ENCODE measurements at regions not wholly inside any gene's neighbourhood (a gene's known extent, or its start where the extent isn't known, plus 50 kb on each side); places are given as distances from the start of the nearest gene placed in this dataset.
"Not testable (repeated sequence)": the region's sequence is repeated elsewhere in the genome, so short reads cannot be mapped to it uniquely, and the experiment has no call there.

DNA sequence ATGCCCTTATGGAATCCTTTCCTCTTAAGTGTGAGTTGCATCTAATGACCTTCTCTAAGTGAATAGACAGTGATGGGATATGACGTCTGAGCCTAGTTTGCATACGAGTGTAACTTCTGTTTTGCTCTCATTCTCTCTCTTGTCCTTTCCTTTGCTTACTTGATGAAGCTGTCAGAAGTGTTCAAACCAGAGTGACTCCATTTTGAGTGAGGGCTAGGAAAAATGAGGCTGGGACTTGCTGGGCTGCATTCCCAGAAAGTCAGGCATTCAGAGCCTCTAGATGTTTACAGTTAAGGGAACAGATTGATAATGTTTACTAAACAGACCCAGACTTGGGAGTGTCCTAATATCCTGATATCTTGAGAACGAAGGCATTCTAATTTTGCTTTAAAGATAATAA lies 311.2 kb upstream of the SOX4 start:
- in situ Hi-C loops (cut with HindIII; ENCODE audit: low sequenced_read_pairs): not testable (repeated sequence)

- in situ Hi-C loops (cut with HindIII; ENCODE audit: low sequenced_read_pairs): no loop called here
These were observed 309.4 kb upstream of the SOX4 start for GRCh38 chr6:21284166-21284565.

GRCh38 chr6:21284706-21285105 lies 308.8 kb upstream of the SOX4 start:
- in situ Hi-C loops (cut with HindIII; ENCODE audit: low sequenced_read_pairs): no loop called here

DNA sequence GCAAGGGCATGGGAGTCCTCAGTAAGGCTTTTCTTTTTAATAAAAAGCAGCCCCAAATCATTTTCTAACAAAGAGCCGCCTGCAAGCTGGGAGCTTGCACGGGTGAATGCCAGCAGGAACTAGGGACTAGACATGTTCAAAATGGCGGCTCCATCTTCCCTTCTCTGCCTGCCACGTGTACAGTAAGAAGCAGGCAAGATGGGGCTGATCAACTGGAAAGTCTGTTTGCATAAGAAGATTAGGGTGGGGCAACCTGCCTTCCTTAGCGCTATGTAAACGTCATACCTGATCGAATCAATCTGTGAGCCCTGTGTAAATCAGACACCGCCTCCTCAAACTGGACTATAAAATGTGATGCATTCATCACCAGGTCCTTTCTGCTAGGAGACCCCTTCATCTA lies 299.4 kb upstream of the SOX4 start:
- in situ Hi-C loops (cut with HindIII; ENCODE audit: low sequenced_read_pairs): no loop called here

DNA sequence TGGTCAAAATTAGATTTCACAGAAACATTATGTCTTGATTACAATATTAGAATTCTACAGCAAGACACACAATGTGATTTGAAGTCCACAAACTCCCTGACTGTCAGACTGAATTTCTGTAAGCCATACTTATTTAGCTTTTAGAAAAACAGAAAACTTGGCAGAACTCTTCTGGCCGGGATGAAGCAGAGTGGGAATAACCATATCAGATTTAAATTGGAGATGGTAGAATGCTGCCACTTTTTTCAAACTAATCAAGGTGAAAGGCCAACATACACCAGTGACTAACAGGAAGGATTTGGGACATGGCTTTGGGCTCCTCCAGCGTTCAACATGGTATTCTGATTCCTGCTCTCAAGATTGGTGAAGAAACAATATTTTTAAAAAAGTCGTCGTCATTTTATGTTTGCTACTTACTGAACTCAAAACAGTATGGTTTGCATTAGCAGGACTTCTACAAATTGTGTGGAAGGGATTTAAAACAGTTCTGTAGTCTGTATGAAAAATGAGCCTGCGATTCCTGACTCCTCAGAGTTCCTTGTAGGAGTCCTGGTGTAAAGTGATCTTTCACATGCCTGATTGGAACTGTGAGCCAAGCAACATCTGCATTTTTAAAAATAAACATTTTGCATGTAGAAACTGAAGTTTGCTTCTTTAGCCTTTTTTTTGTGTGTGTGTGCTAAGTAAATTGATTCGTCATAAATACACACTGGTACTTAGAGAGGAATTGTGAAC lies 297.9 kb upstream of the SOX4 start:
- in situ Hi-C loops (cut with HindIII; ENCODE audit: low sequenced_read_pairs): no loop called here

GRCh38 chr6:21297665-21298064 lies 295.9 kb upstream of the SOX4 start:
- in situ Hi-C loops (cut with HindIII; ENCODE audit: low sequenced_read_pairs): no loop called here

DNA sequence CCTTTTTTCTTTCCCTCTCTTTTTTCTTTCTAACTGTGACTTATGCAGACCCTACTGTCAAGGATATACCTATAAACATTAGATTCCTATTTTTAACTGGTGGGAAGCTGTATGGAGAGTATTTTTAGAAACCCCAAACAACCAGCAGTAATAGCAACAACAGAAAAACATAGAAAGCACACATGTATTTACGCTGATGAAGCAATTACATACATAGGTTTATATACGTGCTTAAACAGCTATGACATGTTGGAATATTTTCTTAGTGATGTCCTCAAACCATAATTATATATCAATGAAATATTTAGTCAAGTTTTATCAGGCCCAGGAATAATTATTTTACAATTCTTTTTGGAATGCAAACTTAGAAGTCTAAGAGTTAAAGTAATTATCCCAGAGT lies 294.3 kb upstream of the SOX4 start:
- in situ Hi-C loops (cut with HindIII; ENCODE audit: low sequenced_read_pairs): no loop called here

GRCh38 chr6:21300439-21300838 lies 293.1 kb upstream of the SOX4 start:
- in situ Hi-C loops (cut with HindIII; ENCODE audit: low sequenced_read_pairs): loop anchor here (10.0 kb wide), 1 partner anchor 224 kb away; no protein-coding TSS in a partner anchor

GRCh38 chr6:21305893-21306332 lies 287.6 kb upstream of the SOX4 start:
- in situ Hi-C loops (cut with HindIII; ENCODE audit: low sequenced_read_pairs): loop anchor here (10.0 kb wide), 1 partner anchor 219 kb away; no protein-coding TSS in a partner anchor

GRCh38 chr6:21306546-21306945 lies 287.0 kb upstream of the SOX4 start:
- in situ Hi-C loops (cut with HindIII; ENCODE audit: low sequenced_read_pairs): loop anchor here (10.0 kb wide), 1 partner anchor 218 kb away; no protein-coding TSS in a partner anchor

DNA sequence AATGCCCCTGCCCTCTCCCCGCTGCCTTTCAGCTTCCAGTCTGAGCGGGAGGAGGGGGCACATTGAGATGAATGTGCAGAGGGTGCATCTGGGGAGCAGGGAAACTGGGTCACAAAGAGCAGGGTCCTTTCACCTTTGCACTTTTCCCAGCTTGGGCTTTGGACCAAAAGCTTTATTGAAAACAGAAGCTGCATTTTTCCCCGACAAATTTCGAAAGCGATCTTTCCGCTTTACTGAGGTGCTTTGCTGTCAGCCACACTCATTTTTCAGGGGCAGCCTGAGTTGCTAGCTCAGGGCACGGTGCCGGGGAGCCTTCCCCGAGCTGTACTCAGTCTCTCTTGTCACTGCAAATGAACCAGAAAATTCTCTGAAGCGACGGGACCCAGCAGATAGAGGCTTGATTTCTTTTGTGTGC lies 283.7 kb upstream of the SOX4 start:
- in situ Hi-C loops (cut with HindIII; ENCODE audit: low sequenced_read_pairs): loop anchor here (10.0 kb wide), 1 partner anchor 215 kb away; no protein-coding TSS in a partner anchor

- in situ Hi-C loops (cut with HindIII; ENCODE audit: low sequenced_read_pairs): no loop called here
These were observed 282.9 kb upstream of the SOX4 start for GRCh38 chr6:21310568-21311140.

DNA sequence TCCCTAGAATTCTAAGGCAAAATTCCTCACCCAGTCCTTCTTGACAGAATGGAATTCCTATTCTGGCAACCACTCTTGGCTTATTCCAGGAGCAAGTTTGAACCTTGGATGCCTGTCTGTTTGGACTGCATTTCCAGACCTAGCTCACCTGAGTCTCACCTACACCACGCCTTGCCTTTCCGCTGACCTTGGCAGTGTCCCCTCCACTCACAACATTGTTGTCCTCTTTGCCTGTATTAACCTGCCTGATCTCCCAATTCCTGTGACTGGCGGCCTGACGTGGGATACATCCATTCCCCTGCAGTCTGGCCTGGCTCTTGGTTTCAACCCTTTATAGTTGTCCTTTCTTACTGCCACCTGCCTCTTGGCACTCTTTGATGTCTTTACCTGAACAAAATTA lies 281.4 kb upstream of the SOX4 start:
- in situ Hi-C loops (cut with HindIII; ENCODE audit: low sequenced_read_pairs): no loop called here

DNA sequence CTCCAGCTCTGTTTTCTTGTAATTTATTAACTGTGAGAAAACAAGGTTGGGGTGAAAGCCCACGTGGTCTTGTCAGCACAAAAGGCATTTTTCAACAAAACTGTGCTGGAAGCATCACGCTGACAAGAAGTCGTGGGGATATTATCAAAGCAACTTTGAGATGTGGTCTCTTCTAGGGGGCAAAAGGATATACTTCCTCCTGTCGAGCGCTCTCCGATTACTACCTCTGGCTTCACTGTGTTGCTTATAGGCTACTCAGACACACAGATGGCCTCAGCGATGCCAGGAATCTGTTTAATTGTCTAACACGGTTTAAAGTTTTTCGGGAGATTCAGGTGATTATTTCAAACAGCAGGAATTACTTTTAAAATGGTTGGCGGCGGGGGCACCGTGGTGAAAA lies 275.9 kb upstream of the SOX4 start:
- in situ Hi-C loops (cut with HindIII; ENCODE audit: low sequenced_read_pairs): no loop called here

- in situ Hi-C loops (cut with HindIII; ENCODE audit: low sequenced_read_pairs): no loop called here
These were observed 272.5 kb upstream of the SOX4 start for GRCh38 chr6:21321076-21321475.

GRCh38 chr6:21321531-21321930 lies 272.0 kb upstream of the SOX4 start:
- in situ Hi-C loops (cut with HindIII; ENCODE audit: low sequenced_read_pairs): no loop called here

DNA sequence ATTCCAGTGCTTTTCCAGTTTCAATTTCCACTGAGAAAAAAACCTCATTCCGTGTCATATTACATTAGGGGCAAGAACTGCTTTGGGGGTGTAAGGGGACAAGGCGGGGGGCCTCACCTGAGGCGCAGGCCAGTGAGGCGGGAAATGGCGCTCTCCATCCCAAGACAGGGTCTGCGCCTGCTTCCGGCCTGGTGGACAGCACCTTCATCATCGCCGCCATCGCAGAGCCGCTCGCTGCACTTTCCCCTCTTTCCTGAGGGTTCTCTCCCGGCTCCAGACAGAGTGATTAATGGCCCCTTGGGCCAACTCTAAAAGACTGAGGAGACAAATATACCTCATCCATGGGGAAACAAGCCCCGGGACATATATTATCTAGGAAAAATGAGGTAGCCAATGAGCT lies 270.0 kb upstream of the SOX4 start:
- in situ Hi-C loops (cut with HindIII; ENCODE audit: low sequenced_read_pairs): no loop called here

GRCh38 chr6:21325201-21325856 lies 268.2 kb upstream of the SOX4 start:
- in situ Hi-C loops (cut with HindIII; ENCODE audit: low sequenced_read_pairs): no loop called here

- in situ Hi-C loops (cut with HindIII; ENCODE audit: low sequenced_read_pairs): no loop called here
These were observed 266.0 kb upstream of the SOX4 start for GRCh38 chr6:21327326-21328112.

DNA sequence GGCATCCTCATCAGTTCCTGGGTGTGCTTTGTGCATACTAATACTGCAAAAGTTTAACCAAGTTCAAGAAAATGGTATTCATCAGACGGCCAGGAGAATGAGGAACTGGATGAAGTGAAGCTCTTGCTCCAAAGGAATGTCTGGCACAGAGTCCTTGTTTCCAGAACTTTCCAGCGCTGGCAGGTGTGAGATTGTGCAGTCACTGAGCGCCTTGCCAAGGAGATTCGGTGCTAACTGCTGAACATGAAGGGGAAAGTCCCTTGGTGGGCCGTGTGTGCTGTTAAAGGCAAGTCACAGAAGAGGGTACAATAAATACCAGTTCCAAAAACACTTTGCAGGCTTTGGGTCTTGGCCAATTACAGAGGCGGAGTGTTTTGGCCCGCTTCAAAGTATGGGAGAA lies 262.3 kb upstream of the SOX4 start:
- in situ Hi-C loops (cut with HindIII; ENCODE audit: low sequenced_read_pairs): no loop called here

DNA sequence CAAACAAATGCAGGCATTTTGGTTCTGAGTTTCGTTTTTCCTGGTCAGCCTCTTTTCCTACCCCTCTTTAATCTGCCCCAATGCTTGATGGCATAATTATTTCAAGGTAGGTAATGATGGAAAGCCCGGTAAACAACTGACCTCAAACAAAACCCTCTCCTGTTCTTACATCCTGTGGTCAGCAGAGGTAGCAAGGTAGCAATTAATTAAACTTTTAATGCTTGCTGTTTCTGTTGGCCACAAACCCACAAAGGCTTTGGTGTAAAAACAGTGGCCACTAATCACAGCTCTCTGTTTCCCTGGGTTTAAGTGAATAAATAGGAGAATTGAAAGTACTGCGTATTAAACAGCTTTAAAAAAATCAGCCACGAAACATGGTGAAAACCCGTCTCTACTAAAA lies 261.5 kb upstream of the SOX4 start:
- in situ Hi-C loops (cut with HindIII; ENCODE audit: low sequenced_read_pairs): no loop called here

Measured in DLD1 (cell line).